SU-DHL-6 (cell line): ENCODE measurements at regions not wholly inside any gene's neighbourhood (a gene's known extent, or its start where the extent isn't known, plus 50 kb on each side); places are given as distances from the start of the nearest gene placed in this dataset.
"Not testable (repeated sequence)": the region's sequence is repeated elsewhere in the genome, so short reads cannot be mapped to it uniquely, and the experiment has no call there.

Experiments
- H2AFZ ChIP-seq: fragments of 200-600 bp; sonication (generic); 2 replicates; pipeline ENCODE4 v1.6.1; 2014; ENCODE audit warnings: low read depth, mild to moderate bottlenecking, moderate library complexity, mixed read lengths, antibody characterized with exemption, low read length; ENCODE audit not compliant: severe bottlenecking
- H3F3A ChIP-seq: fragments of 200-600 bp; shearing (Covaris generic); 2 replicates; pipeline ENCODE4 v1.6.0; 2016; ENCODE audit warnings: antibody characterized with exemption, mild to moderate bottlenecking; ENCODE audit not compliant: insufficient read depth
- H3K27ac ChIP-seq: fragments of 200-600 bp; sonication (generic); 2 replicates; pipeline ENCODE4 v1.5.1; 2016; ENCODE audit warnings: low read depth, mild to moderate bottlenecking, low read length, moderate library complexity, mixed read lengths
- H3K27me3 ChIP-seq: fragments of 200-600 bp; sonication (generic), shearing (Covaris generic); 2 replicates; pipeline ENCODE4 v1.6.0; 2014; ENCODE audit warnings: mild to moderate bottlenecking, low read length
- H3K36me3 ChIP-seq: fragments of 200-600 bp; sonication (generic); 2 replicates; pipeline ENCODE4 v1.6.1; 2014; ENCODE audit warnings: mild to moderate bottlenecking, low read length, mixed read lengths
- H3K4me2 ChIP-seq: fragments of 300-600, 200-600 bp; shearing (Covaris generic), sonication (generic); 2 replicates; pipeline ENCODE4 v1.6.0; 2014; ENCODE audit warnings: low read length, low read depth, mild to moderate bottlenecking; ENCODE audit not compliant: poor library complexity, severe bottlenecking
- H3K4me3 ChIP-seq: fragments of 200-600 bp; sonication (generic); 2 replicates; pipeline ENCODE4 v1.5.1; 2014; ENCODE audit warnings: antibody characterized with exemption, low read length, mild to moderate bottlenecking, mixed read lengths; ENCODE audit not compliant: insufficient read depth, poor library complexity, severe bottlenecking
- H3K79me2 ChIP-seq: fragments of 200-600 bp; sonication (generic); 2 replicates; pipeline ENCODE4 v1.6.1; 2014; ENCODE audit warnings: mild to moderate bottlenecking, low read length, moderate library complexity; ENCODE audit not compliant: insufficient read depth
- H3K9ac ChIP-seq: fragments of 200-600 bp; sonication (generic); 2 replicates; pipeline ENCODE4 v1.7.0; 2014; ENCODE audit warnings: mild to moderate bottlenecking, low read length
- H3K9me2 ChIP-seq: fragments of 200-600 bp; sonication (generic); replicated peaks from 2 replicates; pipeline ENCODE4 v1.6.1; 2014; ENCODE audit warnings: low read length; ENCODE audit not compliant: insufficient read depth
- H3K9me3 ChIP-seq: fragments of 200-600 bp; sonication (generic); 2 replicates; pipeline ENCODE4 v1.6.1; 2014; ENCODE audit warnings: low read length, mixed read lengths; ENCODE audit not compliant: insufficient read depth
- H4K20me1 ChIP-seq: fragments of 200-600 bp; sonication (generic); 2 replicates; pipeline ENCODE4 v1.6.1; 2014; ENCODE audit warnings: low read depth, mild to moderate bottlenecking, antibody characterized with exemption, low read length, moderate library complexity, mixed read lengths
- EZH2phosphoT487 ChIP-seq: fragments of 200-600 bp; sonication (generic), shearing (Covaris generic); conservative IDR thresholded peaks from 2 replicates; pipeline ENCODE4 v1.6.1; 2018; ENCODE audit warnings: mild to moderate bottlenecking, antibody characterized with exemption, low read length, moderate library complexity, mixed read lengths
- TF ChIP-seq, protein P1 (sequence below): fragments of 200-600 bp; sonication (generic); IDR thresholded peaks from one replicate; pipeline ENCODE4 v1.5.1; 2017; ENCODE audit warnings: antibody characterized with exemption, mild to moderate bottlenecking, low read length, moderate library complexity; ENCODE audit not compliant: insufficient read depth, poor library complexity, severe bottlenecking

DNA sequence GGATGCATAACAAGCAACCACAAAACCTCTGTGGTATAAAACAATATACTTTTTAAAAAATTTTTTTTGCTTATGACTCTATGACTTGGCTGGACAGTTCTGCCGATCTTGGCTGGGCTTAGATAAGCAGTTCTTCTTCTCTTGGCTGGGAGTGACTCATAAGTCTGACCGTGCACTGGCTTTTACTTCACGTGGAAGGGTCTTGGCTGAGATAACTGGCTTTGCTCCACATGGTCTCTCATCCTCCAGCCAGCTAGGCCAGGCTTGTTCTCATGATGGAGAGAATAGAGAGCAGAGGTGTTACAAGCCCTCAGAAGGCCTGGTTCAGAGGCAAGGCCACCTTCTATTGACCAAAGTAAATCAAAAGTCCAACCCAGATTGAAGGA is 178.9 kb upstream of the SERPINE2 start:
- Histone ChIP-seq H3K9ac (no peak overlapping the region), H3K9me3 (no peaks in the 10 kb centered on the region), H3K27me3 (no peaks in the 10 kb centered on the region), H3F3A (no peaks in the 10 kb centered on the region), H3K4me3 (no peak overlapping the region), H3K27ac (no peak overlapping the region), H3K4me2 (no peak overlapping the region), H3K9me2 (no peaks in the 10 kb centered on the region), H3K36me3 (no peaks in the 10 kb centered on the region), H3K79me2 (no peaks in the 10 kb centered on the region), H4K20me1 (no peaks in the 10 kb centered on the region), H2AFZ (no peak overlapping the region)
- no peak for TF ChIP-seq EZH2phosphoT487
- TF ChIP-seq, protein P1, sequence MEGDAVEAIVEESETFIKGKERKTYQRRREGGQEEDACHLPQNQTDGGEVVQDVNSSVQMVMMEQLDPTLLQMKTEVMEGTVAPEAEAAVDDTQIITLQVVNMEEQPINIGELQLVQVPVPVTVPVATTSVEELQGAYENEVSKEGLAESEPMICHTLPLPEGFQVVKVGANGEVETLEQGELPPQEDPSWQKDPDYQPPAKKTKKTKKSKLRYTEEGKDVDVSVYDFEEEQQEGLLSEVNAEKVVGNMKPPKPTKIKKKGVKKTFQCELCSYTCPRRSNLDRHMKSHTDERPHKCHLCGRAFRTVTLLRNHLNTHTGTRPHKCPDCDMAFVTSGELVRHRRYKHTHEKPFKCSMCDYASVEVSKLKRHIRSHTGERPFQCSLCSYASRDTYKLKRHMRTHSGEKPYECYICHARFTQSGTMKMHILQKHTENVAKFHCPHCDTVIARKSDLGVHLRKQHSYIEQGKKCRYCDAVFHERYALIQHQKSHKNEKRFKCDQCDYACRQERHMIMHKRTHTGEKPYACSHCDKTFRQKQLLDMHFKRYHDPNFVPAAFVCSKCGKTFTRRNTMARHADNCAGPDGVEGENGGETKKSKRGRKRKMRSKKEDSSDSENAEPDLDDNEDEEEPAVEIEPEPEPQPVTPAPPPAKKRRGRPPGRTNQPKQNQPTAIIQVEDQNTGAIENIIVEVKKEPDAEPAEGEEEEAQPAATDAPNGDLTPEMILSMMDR, result no peak

DNA sequence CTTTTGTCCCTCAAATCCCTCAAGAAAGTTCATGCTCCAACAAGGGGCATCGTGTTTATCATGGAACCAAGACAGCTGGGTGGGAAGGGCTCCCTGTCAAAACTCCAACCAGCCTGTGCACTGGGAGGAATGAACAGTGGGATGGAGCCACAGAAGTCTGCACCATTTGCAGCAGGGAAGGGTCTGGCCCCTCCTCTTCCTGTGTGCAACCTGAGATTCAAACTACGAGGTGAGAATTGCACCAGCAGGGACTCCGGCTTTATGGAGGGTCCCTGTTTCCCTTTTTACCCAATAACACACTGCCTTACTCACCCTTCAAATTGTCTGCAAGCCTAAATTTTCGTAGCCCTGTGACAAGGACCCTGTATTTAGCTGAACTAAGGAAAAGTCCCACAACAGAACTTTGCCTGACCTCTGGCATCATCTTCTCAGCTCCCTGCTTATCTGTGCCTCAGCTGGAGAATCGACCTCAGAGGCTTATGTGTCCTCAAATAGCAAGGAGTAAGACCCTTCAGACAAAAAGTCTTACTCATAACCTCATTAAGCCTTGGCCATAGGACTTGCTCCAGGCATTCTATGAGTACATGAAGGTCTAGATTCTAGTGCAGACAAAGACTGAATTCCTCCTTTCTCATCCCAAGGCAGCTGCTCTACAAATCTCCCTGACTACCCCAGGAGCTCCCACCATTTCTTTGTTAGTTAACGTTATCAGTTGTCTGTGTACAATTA is 178.3 kb upstream of the SERPINE2 start:
- Histone ChIP-seq H3K4me3 (no peak overlapping the region), H3K27me3 (no peaks in the 10 kb centered on the region)
- TF ChIP-seq EZH2phosphoT487, result no peak
- TF ChIP-seq, protein P1, result no peak

DNA sequence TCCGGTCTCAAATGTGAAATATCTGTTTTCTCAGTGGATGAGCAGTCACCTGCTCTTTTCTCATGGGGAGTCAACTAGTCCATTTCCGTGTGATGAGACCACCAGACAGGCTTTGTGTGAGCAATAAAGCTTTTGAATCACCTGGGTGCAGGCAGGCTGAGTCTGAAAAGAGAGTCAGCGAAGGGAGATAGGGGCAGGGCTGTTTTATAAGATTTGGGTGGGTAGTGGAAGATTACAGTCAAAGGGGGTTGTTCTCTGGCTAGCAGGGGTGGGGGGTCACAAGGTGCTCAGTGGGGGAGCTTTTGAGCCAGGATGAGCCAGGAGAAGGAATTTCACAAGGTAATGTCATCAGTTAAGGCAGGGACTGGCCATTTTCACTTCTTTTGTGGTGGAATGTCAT is 176.5 kb upstream of the SERPINE2 start:
- not testable (repeated sequence) for H3K9me2 ChIP-seq, H3K4me3 ChIP-seq, H3K36me3 ChIP-seq, H3K9ac ChIP-seq, H2AFZ ChIP-seq, H3K4me2 ChIP-seq, H3K9me3 ChIP-seq, H3K27ac ChIP-seq, H3F3A ChIP-seq, H3K27me3 ChIP-seq, H3K79me2 ChIP-seq, H4K20me1 ChIP-seq

More for the DNA sequence above, 178.3 kb upstream of the SERPINE2 start:
- H3K36me3 ChIP-seq, result no peaks in the 10 kb centered on the region
- H3K4me2 ChIP-seq, result no peak overlapping the region
- H3K27ac ChIP-seq, result no peak overlapping the region
- no peak overlapping the region for H3K9ac ChIP-seq
- H4K20me1 ChIP-seq, result no peaks in the 10 kb centered on the region
- no peaks in the 10 kb centered on the region for H3K79me2 ChIP-seq
- H3K9me3 ChIP-seq, result no peaks in the 10 kb centered on the region
- H2AFZ ChIP-seq, result no peak overlapping the region
- no peaks in the 10 kb centered on the region for H3K9me2 ChIP-seq
- H3F3A ChIP-seq, result no peaks in the 10 kb centered on the region

DNA sequence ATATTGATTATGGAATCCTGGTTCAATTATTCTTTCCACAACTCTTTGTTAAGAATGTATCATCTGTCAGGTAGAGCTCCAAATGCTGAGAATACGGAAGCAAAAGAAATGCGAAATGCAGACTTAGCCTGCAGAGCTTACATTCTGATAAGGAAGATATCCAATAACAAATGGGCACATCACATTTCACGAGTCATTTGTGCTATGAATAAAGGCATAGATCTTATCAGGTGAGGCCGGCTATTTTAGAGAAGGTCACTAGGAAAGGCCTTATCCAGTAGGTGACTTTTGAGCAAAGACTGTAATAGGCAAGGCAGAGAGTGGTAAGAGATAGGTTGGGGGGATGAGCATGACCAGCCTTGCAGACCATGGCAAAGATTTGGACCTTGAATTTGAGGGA is 174.3 kb upstream of the SERPINE2 start:
- TF ChIP-seq, protein P1, result no peak
- no peak for TF ChIP-seq EZH2phosphoT487
- H3K36me3 ChIP-seq, result no peaks in the 10 kb centered on the region
- H3K27ac ChIP-seq, result no peak overlapping the region
- H3K79me2 ChIP-seq, result no peaks in the 10 kb centered on the region
- no peak overlapping the region for H3K9ac ChIP-seq
- H4K20me1 ChIP-seq, result no peaks in the 10 kb centered on the region
- no peaks in the 10 kb centered on the region for H3K9me2 ChIP-seq
- H3K9me3 ChIP-seq, result no peaks in the 10 kb centered on the region
- H2AFZ ChIP-seq, result no peak overlapping the region
- no peaks in the 10 kb centered on the region for H3K27me3 ChIP-seq
- H3K4me2 ChIP-seq, result no peak overlapping the region
- H3F3A ChIP-seq, result no peaks in the 10 kb centered on the region
- H3K4me3 ChIP-seq, result no peak overlapping the region
